Aorta (tissue), 5 donors: ENCODE measurements at regions not wholly inside any gene's neighbourhood (a gene's known extent, or its start where the extent isn't known, plus 50 kb on each side); places are given as distances from the start of the nearest gene placed in this dataset.

Source experiments
- ATAC-seq: fragments of 200-7000 bp; cut with Tn5 transposase; one replicate; pipeline ENCODE4 v1.9.1; 2022; ENCODE audit warnings: moderate library complexity; ENCODE audit not compliant: low FRiP score
- DNase-seq, 2 donors: peaks; one replicate each; pipeline ENCODE4 v3.0.0-alpha.2; 2020
- H3K27ac ChIP-seq, 2 donors: one replicate each; pipeline ENCODE4 v1.5.1; 2013; ENCODE audit warnings: low read length in 2 of 2, mild to moderate bottlenecking in 2 of 2, moderate library complexity in 2 of 2, control low read depth in 1 of 2, inconsistent platforms in 1 of 2, low read depth in 1 of 2
- H3K27me3 ChIP-seq, 2 donors: one replicate each; pipeline ENCODE4 v1.6.1; 2013; ENCODE audit warnings: control low read depth in 1 of 2, low read length in 1 of 2, mild to moderate bottlenecking in 1 of 2, moderate library complexity in 1 of 2; ENCODE audit not compliant: insufficient read depth in 2 of 2, control insufficient read depth in 1 of 2
- H3K36me3 ChIP-seq, 2 donors: one replicate each; pipeline ENCODE4 v1.6.1; 2013; ENCODE audit warnings: control low read depth in 1 of 2, low read length in 1 of 2, mild to moderate bottlenecking in 1 of 2; ENCODE audit not compliant: insufficient read depth in 2 of 2, control insufficient read depth in 1 of 2
- H3K4me1 ChIP-seq, 2 donors: one replicate each; pipeline ENCODE4 v1.6.1; 2013; ENCODE audit warnings: low read length in 2 of 2, control low read depth in 1 of 2, mild to moderate bottlenecking in 1 of 2, moderate library complexity in 1 of 2; ENCODE audit not compliant: insufficient read depth in 2 of 2, control insufficient read depth in 1 of 2
- H3K4me3 ChIP-seq, 2 donors: one replicate each; pipeline ENCODE4 v1.5.1; 2013; ENCODE audit warnings: low read length in 2 of 2, control low read depth in 1 of 2, mild to moderate bottlenecking in 1 of 2
- H3K9me3 ChIP-seq: one replicate; pipeline ENCODE4 v1.6.1; 2013; ENCODE audit warnings: mild to moderate bottlenecking, low read length; ENCODE audit not compliant: control insufficient read depth
- WGBS, 2 donors: extraction: QIAGEN DNeasy Blood & Tissue Kit; methylation state at CpG; one replicate each; pipeline ENCODE4 v1.1.7; 2013; 5-methylcytosine and 5-hydroxymethylcytosine counted together
- intact Hi-C, 2 donors: fragments of 100-400 bp; cut with DNase I; formaldehyde crosslinking; loops; one replicate each; pipeline versions ENCODE4 v1.14.2 to v1.15.0; 2022
- donor health status: healthy with polysubstance abuse.
- donor health status: Bipolar disorder and iron deficiency.
- donor health status: DM: no; HTN: no; CAD: no.
- donor health status: DM: no; HTN: no; CAD: no.
- donor health status: DM: yes; HTN: yes; CAD: no.

GRCh38 chr21:20424943-20425342 is 573.3 kb upstream of the NCAM2 start:
- Histone ChIP-seq H3K36me3 (no peaks in the 10 kb centered on the region), H3K4me3 (no peak overlapping the region), H3K4me1 (no peaks in the 10 kb centered on the region), H3K9me3 (no peaks in the 10 kb centered on the region), H3K27me3 (no peaks in the 10 kb centered on the region), H3K27ac (no peak overlapping the region)
- no peak for ATAC-seq
- DNase-seq, result no peak
- intact Hi-C loops, result no loop called here
- WGBS, 2 donors, result 84 to 87% methylated on average over 7 of the region's 7 CpGs

GRCh38 chr21:20425856-20426255 is 572.4 kb upstream of the NCAM2 start:
- no peaks in the 10 kb centered on the region for H3K36me3 ChIP-seq
- intact Hi-C loops, result no loop called here
- no peak for DNase-seq
- no peaks in the 10 kb centered on the region for H3K27me3 ChIP-seq
- H3K4me3 ChIP-seq, result no peak overlapping the region
- no peaks in the 10 kb centered on the region for H3K4me1 ChIP-seq
- no peak overlapping the region for H3K27ac ChIP-seq
- 90 to 95% methylated on average over 12 of the region's 12 CpGs for WGBS, 2 donors
- no peak for ATAC-seq
- H3K9me3 ChIP-seq, result no peaks in the 10 kb centered on the region

- Histone ChIP-seq H3K36me3 (no peaks in the 10 kb centered on the region), H3K9me3 (peaks cover 2% of the 10 kb centered on the region), H3K4me3 (no peak overlapping the region), H3K4me1 (no peaks in the 10 kb centered on the region), H3K27ac (no peak overlapping the region), H3K27me3 (no peaks in the 10 kb centered on the region)
- intact Hi-C loops, result no loop called here
- WGBS, 2 donors, result 58 to 75% methylated on average over 5 of the region's 5 CpGs
- ATAC-seq, result no peak
- DNase-seq, result no peak
Observed at GRCh38 chr21:20440338-20440737, 557.9 kb upstream of the NCAM2 start.

- intact Hi-C loops, result no loop called here
Observed at GRCh38 chr21:20443558-20444155, 554.6 kb upstream of the NCAM2 start.

GRCh38 chr21:20445971-20446370 is 552.2 kb upstream of the NCAM2 start:
- H3K27me3 ChIP-seq, result no peaks in the 10 kb centered on the region
- intact Hi-C loops, result no loop called here
- 78 to 83% methylated on average over 2 of the region's 2 CpGs for WGBS, 2 donors
- no peak for ATAC-seq
- no peaks in the 10 kb centered on the region for H3K36me3 ChIP-seq
- H3K4me1 ChIP-seq, result no peaks in the 10 kb centered on the region
- DNase-seq, result no peak
- no peak overlapping the region for H3K4me3 ChIP-seq
- no peak overlapping the region for H3K27ac ChIP-seq
- H3K9me3 ChIP-seq, result peaks cover 2% of the 10 kb centered on the region

More at GRCh38 chr21:20443558-20444155, 554.6 kb upstream of the NCAM2 start:
- DNase-seq (no peak), ATAC-seq (no peak)
- 63 to 67% methylated on average over 13 of the region's 13 CpGs for WGBS, 2 donors
- Histone ChIP-seq H3K4me3 (no peak overlapping the region), H3K9me3 (peaks cover 2% of the 10 kb centered on the region), H3K4me1 (no peaks in the 10 kb centered on the region), H3K36me3 (no peaks in the 10 kb centered on the region), H3K27me3 (no peaks in the 10 kb centered on the region), H3K27ac (no peak overlapping the region)

GRCh38 chr21:20451046-20451445 is 547.2 kb upstream of the NCAM2 start:
- intact Hi-C loops, result no loop called here
- DNase-seq, result no peak
- Histone ChIP-seq H3K4me1 (no peaks in the 10 kb centered on the region), H3K27ac (no peak overlapping the region), H3K27me3 (no peaks in the 10 kb centered on the region), H3K4me3 (no peak overlapping the region), H3K36me3 (no peaks in the 10 kb centered on the region), H3K9me3 (no peaks in the 10 kb centered on the region)
- 61 to 71% methylated on average over 2 of the region's 2 CpGs for WGBS, 2 donors
- no peak for ATAC-seq

- Histone ChIP-seq H3K4me1 (no peaks in the 10 kb centered on the region), H3K4me3 (no peak overlapping the region), H3K9me3 (no peaks in the 10 kb centered on the region), H3K36me3 (no peaks in the 10 kb centered on the region), H3K27ac (no peak overlapping the region), H3K27me3 (no peaks in the 10 kb centered on the region)
- 71 to 72% methylated on average over 4 of the region's 4 CpGs for WGBS, 2 donors
- no peak for ATAC-seq
- DNase-seq, result no peak
- intact Hi-C loops, result no loop called here
Observed at GRCh38 chr21:20452935-20453334, 545.3 kb upstream of the NCAM2 start.

GRCh38 chr21:20459838-20460237 is 538.4 kb upstream of the NCAM2 start:
- no peak for DNase-seq
- no peak for ATAC-seq
- Histone ChIP-seq H3K36me3 (no peaks in the 10 kb centered on the region), H3K27ac (no peak overlapping the region), H3K27me3 (no peaks in the 10 kb centered on the region), H3K4me1 (no peaks in the 10 kb centered on the region), H3K4me3 (no peak overlapping the region), H3K9me3 (no peaks in the 10 kb centered on the region)
- intact Hi-C loops, result no loop called here
- 94 to 95% methylated on average over 4 of the region's 4 CpGs for WGBS, 2 donors

GRCh38 chr21:20463362-20463761 is 534.8 kb upstream of the NCAM2 start:
- H3K4me1 ChIP-seq, result no peaks in the 10 kb centered on the region
- no peaks in the 10 kb centered on the region for H3K9me3 ChIP-seq
- intact Hi-C loops, result no loop called here
- ATAC-seq, result no peak
- no peak overlapping the region for H3K4me3 ChIP-seq
- H3K27me3 ChIP-seq, result no peaks in the 10 kb centered on the region
- H3K27ac ChIP-seq, result no peak overlapping the region
- no peaks in the 10 kb centered on the region for H3K36me3 ChIP-seq
- no peak for DNase-seq
